Sciatic nerve (tissue), 2 donors: ENCODE measurements at regions not wholly inside any gene's neighbourhood (a gene's known extent, or its start where the extent isn't known, plus 50 kb on each side); places are given as distances from the start of the nearest gene placed in this dataset.
"Not testable (repeated sequence)": the region's sequence is repeated elsewhere in the genome, so short reads cannot be mapped to it uniquely, and the experiment has no call there.

Source experiments
- ATAC-seq: fragments of 200-7000 bp; cut with Tn5 transposase; one replicate; pipeline ENCODE4 v1.9.1; 2020; ENCODE audit warnings: mild to moderate bottlenecking, moderate library complexity
- DNase-seq: peaks from one replicate; pipeline ENCODE4 v3.0.0-alpha.2; 2020; ENCODE audit warnings: low spot score
- intact Hi-C: fragments of 100-400 bp; cut with DNase I; formaldehyde crosslinking; loops from one replicate; pipeline ENCODE4 v1.14.2; 2022
- donor health status: DM: no; HTN: no; CAD: no.
- donor health status: DM: no; HTN: no; CAD: no.

DNA sequence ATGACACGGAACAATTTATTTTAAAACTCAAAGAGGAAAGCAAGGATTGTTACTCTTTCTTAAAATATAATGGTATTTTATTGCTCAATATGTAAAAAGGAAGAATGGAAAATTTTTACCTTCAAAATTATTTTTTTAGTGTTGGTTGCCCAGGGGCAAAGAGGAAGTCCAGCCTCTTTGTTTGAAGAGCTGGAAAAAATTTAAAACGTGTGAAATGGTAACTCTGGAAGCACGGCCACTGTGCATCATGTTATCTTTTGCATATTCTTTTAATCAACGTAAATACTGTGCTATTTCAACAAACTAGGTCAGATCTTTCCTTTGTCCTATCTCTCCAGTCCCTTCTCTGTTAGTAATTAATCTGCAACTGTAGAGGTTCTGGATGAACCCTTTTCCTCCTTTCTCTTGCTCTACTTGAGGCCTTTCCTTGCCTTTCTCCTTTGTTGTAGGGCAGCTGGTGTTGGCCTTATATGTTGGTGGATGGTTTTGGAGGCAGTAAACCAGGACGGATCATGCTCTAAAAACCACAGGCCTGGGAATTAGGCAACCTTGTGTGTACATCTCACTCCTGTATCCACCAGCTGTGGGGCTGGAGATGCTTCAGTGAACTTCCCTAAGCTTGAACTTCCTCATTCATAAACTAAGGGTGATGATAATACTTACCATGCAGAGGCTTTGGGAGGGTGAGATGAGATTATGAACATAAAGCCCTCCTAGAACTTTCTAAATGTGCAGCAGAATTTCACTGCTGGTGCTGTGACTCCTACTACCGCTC lies 143.3 kb downstream of the PRL start:
- ATAC-seq (no peak), DNase-seq (no peak)
- intact Hi-C loops, result no loop called here

DNA sequence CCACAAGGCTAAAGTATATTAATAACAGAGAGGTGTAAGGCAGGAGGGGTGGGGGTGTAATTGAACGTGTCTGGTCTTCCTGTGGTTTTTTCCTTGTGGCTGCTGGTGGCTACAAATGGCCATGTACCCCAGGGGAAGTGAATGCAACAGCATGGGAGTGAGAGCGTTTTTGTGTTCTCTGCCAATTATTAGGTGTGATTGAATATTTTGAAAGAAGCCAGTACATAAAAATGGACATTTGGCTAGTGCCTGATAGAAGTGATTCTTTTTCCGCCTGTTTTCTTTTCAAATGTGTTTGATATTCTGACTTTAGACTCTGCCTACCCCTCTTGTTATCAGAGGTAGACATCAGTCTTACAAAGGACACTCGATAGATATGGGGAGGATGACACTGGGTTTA lies 141.3 kb downstream of the PRL start:
- intact Hi-C loops, result no loop called here
- DNase-seq, result no peak
- no peak for ATAC-seq

DNA sequence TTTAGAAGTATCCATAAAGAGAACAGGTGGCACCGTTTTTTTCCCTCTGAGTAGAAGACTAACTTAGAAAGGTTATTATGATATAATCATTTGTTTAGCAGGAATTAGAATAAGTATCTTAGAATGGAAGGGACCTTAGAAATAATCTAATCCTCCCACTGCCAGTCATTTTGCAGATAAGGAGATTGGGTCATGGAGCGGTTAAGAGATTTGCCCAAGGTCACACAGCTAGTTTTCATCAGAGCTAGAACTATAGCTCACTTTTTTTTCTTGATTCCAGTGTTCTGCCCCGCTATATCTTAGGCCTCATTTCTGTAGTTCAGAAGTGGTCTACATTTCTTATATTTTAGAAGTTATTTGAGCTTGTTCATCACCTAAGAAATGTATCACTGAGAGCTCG lies 139.6 kb downstream of the PRL start:
- ATAC-seq, result no peak
- intact Hi-C loops, result no loop called here
- no peak for DNase-seq

DNA sequence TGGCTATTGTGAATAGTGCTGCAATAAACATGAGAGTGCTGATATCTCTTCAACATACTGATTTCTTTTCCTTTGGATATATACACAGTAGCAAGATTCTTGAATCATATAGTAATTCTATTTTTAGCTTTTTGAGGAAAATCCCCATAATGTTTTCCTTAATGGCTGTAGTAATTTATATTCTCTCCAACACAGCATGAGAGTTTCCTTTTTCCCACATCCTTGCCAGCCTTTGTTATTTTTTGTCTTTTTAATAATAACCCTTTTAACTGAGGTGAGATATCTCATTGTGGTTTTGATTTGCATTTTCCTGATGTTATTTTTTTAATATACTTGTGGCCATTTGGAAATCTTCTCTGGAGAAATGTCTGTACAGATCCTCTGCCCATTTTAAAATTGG lies 132.6 kb downstream of the PRL start:
- intact Hi-C loops, result no loop called here
- DNase-seq (no peak), ATAC-seq (no peak)

DNA sequence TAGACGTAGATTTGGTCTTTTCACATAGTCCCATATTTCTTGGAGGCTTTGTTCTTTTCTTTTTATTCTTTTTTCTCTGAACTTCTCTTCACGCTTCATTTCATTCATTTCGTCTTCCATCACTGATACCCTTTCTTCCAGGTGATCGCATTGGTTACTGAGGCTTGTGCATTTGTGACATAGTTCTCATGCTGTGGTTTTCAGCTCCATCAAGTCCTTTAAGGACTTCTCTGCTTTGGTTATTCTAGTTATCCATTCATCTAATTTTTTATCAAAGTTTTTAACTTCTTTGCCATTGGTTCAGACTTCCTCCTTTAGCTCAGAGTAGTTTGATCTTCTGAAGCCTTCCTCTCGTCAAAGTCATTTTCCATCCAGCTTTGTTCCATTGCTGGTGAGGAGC lies 125.8 kb downstream of the PRL start:
- intact Hi-C loops, ATAC-seq, DNase-seq: not testable (repeated sequence)

DNA sequence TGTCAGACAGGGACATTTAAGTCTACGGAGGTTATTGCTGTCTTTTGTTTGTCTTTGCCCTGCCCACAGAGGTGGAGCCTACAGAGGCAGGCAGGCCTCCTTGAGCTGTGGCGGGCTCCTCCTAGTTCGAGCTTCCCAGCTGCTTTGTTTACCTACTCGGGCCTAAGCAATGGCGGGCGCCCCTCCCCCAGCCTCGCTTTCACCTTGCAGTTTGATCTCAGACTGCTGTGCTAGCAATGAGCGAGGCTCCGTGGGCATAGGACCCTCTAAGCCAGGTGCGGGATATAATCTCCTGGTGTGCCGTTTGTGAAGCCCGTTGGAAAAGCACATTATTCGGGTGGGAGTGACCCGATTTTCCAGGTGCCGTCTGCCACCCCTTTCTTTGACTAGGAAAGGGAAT lies 125.0 kb downstream of the PRL start:
- DNase-seq, intact Hi-C loops, ATAC-seq: not testable (repeated sequence)

DNA sequence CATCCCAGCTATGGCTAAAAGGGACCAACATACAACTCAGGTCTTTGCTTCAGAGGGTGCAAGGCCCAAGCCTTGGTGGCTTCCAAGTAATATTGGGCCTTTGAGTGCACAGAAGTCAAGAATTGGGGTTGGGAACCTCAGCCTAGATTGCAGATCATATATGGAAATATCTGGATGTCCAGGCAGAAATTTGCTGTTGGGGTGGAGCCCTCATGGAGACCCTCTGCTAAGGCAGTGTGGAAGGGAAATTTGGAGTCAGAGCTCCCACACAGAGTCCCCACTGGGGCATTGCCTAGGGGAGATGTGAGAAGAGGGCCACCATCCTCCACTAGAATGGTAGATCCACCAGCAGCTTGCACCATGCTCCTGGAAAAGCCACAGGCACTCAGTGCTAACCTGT lies 123.5 kb downstream of the PRL start:
- intact Hi-C loops, result no loop called here
- ATAC-seq, result no peak

DNA sequence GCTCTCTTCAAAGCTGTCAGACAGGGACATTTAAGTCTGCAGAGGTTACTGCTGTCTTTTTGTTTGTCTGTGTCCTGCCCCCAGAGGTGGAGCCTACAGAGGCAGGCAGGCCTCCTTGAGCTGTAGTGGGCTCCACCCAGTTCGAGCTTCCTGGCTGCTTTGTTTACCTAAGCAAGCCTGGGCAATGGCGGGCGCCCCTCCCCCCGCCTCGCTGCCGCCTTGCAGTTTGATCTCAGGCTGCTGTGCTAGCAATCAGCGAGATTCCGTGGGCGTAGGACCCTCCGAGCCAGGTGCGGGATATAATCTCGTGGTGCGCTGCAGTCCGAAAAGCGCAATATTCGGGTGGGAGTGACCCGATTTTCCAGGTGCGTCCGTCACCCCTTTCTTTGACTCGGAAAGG lies 116.6 kb downstream of the PRL start:
- intact Hi-C loops, ATAC-seq, DNase-seq: not testable (repeated sequence)

More for the DNA sequence above, 123.5 kb downstream of the PRL start:
- DNase-seq, result no peak

DNA sequence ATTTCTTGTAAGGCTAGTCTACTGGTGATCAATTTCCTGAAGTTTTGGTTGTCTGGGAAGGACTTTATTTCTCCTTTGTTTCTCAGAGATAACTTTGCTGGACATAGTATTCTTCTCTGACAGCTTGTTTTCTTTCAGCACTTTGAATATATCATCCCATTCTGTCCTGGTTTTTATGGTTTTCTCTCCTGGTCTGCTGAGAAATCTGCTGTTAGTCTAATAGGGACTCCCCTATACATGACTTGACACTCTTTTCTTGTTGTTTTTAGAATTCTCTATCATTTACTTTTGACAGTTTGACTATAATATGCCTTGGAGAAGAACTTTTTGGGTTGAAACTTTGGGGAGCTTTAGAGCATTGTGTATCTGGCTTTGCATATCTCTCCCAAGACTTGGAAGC lies 112.5 kb downstream of the PRL start:
- no peak for DNase-seq
- no peak for ATAC-seq
- intact Hi-C loops, result no loop called here

DNA sequence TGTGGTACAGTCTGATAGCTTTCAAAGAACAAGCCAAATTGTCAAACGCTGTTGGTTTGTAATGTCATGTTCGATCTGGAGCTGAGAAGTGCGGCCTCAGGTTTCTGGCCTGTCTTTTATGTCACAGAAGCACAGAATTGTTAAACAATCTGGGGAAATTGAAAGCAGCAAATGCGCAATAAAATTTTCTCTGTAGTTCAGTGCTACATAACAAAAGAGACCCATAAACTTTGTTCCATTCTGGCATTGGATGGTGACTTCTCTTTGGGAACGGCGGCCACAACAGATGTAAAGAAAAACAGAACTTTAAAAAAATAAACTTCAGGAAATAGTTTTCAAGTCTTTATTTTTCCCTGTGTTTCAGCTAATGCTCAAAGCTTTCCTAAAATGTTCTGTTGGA lies 106.9 kb downstream of the PRL start:
- no peak for ATAC-seq
- intact Hi-C loops, result no loop called here

DNA sequence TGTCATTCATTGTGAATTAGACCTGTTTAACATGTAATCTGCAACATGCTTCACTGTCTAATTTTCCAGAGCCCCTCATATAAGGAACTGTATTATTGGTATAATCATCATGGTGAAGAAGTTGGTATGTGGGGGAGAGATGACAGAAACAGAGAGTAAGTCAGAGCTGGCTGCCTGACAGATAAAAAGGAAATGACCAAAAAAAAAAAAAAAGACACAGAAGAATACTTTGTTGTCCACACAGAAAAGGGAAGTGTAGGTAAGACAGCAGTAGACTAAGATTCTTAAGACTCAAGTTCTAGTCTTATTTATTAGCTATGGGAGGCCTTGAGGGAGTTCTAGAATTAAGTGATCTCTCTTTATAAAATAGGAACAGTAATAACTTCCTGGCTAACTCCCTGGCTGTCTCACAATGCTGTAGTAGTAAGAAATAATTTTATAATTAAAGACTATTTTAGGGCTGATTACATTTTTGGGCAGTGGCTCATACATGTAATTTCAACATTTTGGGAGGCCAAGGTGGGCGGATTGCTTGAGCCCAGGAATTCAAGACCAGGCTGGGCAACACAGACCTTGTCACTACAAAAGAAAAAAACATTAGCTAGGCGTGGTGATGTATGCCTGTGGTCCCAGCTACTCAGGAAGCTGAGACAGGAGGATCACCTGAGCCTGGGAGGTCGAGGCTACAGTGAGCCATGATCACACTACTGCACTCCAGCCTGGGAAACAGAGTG lies 102.5 kb downstream of the PRL start:
- ATAC-seq (no peak), DNase-seq (no peak)
- intact Hi-C loops, result no loop called here

More for the DNA sequence above, 106.9 kb downstream of the PRL start:
- no peak for DNase-seq

DNA sequence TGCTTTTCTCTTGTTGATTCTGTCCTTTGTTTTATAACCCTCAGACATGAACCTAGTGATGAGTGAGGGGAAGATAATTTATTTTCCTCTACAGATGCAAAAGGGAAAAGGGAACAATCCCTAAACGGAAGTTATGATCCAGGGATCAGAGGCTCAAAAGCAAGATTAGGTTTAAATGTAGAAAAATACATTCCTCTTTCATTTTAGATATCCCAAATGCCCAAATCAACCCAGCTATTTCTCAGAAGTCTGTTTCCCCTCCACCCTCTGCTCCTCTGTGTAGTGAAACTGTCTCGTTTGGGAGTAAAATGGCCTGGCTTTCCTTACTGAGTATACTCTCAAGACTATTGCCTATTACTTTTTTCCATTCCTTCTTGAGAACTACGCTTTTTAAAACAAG lies 97.1 kb downstream of the PRL start:
- ATAC-seq, result no peak
- DNase-seq, result no peak
- intact Hi-C loops, result no loop called here

DNA sequence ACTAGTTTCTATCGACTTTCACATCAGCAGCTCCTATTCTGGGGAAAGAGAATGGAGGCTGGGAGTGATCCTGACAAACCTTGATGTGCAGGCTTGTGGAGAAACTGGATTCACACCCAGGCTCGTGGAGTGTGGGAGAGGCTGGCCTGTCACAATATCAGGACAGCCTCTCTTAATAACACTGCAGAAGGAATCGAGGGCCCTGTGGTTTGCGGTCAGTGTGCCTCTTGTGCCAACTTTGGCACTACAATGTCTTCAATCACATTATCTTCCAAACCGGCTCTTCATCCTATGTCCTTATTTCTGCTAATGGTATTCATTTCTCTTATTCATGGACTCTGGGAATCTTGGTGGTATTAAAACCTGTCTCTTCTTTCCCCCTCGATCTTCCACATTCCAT lies 92.7 kb downstream of the PRL start:
- no peak for DNase-seq
- intact Hi-C loops, result no loop called here
- no peak for ATAC-seq

DNA sequence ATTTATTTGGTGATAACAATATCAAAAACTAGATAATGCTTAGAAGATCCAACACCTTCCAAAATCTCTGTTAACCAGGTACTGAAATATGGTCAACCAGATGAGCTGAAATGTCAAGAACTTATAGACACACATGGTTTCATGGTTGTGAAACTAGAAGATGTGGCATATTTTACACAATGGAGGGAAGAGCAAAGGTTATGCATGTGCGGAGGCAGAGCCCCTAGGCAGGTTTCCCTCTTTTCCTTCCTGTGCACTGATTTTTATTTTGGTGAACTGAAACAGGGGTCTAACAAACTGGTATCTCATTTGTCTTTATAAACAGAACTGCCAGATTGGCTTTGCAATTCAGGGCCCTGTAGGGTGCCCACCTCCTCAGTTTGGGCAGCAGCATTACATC lies 91.6 kb downstream of the PRL start:
- ATAC-seq, result no peak
- intact Hi-C loops, result no loop called here
- DNase-seq, result no peak

DNA sequence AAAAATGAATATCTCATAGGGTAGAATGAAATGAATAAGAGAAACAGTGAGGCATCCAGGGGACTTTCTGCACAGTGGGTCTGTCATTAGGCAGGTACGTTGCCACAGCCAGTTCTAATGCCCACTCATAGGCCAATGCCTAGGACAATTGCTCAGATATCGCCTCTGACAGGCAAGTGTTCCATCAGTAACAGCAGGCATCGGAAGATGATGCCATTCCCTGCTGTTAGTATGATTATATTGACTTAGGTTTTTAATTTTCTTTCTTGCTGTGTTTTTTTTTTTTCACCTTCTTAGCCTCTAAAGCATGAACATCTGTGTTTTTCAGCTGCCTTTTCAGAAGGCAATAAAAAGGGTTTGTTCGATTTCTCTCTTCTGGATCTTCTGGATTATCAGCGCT lies 90.7 kb downstream of the PRL start:
- no peak for ATAC-seq
- no peak for DNase-seq
- intact Hi-C loops, result no loop called here

DNA sequence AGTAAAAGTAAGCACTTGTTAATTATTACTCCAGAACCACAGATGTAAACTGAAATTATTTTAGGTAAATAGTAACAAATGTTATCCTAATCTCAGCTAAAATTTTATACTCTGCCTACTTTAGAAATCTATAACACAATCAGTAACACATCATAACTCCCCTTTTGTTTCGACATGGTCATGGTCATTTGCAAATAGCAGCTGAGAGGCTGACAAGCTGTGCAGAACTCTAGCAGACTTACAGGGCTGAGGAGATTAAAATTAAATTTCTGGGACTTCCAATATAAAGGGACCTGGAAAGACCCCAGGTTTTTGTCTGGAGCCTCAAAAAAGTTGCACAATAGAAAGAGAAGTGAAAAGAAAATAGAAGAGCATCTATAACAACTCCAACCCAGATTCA lies 88.8 kb downstream of the PRL start:
- DNase-seq (no peak), ATAC-seq (no peak)
- intact Hi-C loops, result no loop called here

DNA sequence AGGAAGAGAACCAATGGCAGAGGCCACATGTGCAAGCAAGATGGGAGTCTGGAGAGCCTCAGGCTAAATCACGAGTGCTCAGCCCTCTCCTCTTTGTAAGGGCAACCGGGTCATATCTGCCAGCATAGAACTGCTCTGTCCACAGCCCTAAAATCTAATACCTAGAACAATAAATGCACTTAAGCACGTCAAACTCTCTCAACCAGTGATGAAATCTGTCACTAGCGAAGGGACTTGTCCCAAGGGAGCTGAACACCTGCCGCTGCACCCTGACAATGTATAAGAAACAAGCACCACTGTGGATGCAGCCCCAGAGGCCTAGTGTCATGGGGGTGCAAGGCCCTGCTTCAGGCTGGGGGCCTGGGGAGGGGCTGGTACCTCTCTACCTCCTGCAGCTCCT lies 82.5 kb downstream of the PRL start:
- intact Hi-C loops, result no loop called here
- no peak for DNase-seq
- ATAC-seq, result no peak

DNA sequence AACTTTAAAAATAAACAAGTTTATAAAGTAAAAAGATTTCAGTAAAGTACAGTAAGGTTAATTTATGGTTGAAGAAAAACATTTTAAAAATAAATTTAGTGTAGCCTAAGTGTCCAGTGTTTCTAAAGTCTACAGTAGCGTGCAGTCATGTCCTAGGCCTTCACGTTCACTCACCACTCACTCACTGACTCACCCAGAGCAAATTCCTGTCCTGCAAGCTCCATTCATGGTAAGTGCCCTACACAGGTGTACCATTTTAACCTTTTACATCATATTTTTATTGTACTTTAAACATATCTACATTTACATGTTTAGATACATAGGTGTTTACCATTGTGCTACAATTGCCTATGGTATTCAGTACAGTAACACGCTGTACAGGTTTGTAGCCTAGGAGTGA lies 81.4 kb downstream of the PRL start:
- not testable (repeated sequence) for ATAC-seq

DNA sequence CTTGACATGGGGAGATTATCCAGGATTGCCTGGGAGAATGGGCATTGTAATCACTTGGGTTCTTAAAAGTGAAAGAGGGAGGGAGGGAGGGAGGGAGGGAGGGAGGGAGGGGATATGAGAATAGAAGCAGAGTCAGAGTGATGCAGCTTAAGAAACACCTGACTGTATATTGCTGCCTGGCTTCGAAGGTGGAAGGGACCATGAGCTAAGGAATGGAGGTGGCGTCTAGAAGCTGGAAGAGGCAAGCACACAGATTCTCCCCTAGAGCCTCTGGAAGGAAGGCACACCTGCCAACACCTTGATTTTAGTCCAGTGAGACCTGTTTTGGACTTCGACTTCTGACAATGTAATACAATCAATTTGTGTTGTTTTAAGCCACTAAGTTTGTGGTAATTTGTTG lies 78.4 kb downstream of the PRL start:
- DNase-seq (no peak), ATAC-seq (no peak)
- intact Hi-C loops, result no loop called here

More for the DNA sequence above, 81.4 kb downstream of the PRL start:
- intact Hi-C loops, DNase-seq: not testable (repeated sequence)

DNA sequence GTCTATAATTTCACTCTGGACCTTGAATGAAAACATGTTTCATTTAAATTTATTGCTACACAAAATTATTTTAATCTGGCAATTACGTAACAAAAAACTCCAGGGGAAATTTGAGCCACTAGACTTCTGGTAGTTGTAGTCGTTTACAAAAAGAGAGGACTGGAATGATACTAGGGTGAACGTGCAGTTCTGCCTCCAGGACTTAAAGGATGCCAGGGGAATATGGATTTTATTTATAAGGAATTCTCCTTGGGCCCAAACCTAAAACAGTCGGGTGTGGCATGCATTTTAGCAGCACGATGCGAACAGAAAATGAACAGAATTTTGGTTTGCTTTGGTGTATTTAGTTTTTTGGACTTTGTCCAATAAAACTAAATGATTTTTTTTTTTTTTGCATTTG lies 76.9 kb downstream of the PRL start:
- no peak for ATAC-seq
- no peak for DNase-seq
- intact Hi-C loops, result no loop called here

DNA sequence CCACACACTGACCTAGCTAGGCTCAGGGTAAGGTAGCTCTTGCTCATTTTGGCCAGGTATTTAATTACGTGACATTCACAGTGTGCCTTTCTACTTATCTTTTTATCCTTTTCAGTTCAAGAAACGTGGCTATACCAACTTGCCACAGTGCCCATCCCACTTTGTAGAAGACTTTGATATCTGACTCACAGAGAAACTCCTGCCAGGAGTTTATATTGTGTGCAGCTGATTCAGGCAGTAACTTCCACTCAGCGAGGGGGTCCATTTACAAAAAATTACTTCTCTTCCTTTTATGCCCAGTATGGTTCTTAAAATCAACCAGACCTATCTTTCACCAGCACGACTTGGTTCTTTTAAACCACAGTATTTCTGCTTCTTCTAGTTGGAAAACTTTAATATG lies 75.6 kb downstream of the PRL start:
- no peak for DNase-seq
- ATAC-seq, result no peak
- intact Hi-C loops, result no loop called here
